IPS-NIHi7 (cell line): ENCODE measurements at regions not wholly inside any gene's neighbourhood (a gene's known extent, or its start where the extent isn't known, plus 50 kb on each side); places are given as distances from the start of the nearest gene placed in this dataset.

Experiments
- DNase-seq: peaks from one replicate; pipeline ENCODE4 v3.0.0; 2012; ENCODE audit warnings: mixed read lengths; ENCODE audit errors: extremely low spot score

DNA sequence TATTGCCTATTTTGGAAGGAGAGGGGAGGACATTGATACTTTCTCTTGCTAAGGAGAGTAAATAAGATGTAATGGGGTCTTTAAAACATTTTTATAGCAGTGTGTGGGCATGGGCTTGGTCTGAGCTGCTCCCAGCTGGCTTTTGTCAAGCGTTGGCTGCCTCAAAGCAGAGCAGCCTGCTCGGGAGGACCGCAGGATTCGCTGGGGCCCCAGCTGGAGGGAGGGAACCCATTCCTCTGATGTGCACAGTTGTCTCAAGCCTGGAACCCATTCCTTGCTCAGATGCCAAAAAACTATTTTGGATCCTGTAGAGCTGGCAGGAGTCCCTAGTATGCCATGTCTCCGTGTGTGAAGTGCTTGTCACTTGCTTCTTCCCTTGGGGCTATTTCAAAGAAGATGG, 59.4 kb upstream of the RMDN2 start:
- no peak for DNase-seq

DNA sequence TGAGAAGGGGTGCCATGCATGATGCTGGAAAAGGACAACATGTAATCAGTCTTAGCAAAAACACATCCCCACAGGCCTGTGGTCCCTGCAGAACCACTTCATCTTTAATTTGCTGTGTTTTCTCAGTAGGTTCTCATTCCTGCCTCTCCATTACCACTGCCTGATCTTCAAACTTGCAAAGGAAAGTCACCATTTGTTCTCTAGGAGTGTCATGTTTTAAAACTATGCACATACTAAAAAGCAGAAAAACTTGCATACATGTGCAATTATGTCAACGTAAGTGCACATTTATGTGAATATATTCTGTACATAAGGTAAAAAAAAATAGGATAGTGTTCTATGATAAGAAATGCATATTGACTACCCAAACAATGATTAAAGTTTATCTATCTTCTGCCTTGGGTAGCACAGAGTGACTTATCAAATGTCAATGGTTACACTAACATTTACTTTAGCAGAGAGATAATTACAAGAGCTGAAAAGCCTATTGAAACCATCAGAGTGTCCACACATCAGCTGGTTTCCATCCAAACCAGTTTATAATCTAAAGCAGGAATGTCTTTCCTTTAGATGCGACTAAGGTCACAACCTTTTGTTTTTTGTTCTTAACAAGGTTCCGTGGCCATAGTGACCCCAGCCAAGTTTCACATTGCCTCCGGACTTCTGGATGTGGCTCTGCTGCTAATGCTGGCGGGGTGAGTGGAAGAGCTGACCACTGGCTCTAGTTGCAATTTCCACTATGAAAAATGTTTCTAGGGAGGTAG, 58.7 kb upstream of the RMDN2 start:
- no peak for DNase-seq

DNA sequence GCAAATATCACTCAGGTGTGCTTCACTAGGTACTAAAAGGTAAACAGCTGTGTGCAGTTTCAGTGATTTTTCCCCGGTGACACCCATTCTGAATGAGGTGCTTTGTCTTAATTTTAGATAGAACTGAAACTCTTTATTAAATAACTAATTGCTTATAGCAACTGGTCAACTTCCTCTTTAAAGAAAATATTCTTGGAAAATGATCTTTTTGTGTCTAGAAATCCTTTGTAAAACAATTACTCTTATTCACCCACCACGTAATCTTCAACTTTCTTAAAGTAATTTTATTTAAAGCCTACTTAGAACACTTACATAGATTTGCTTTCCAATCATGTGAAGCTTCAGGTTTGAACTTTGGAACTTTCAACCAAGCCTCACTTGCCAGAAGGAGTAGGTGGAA, 57.9 kb upstream of the RMDN2 start:
- no peak for DNase-seq

DNA sequence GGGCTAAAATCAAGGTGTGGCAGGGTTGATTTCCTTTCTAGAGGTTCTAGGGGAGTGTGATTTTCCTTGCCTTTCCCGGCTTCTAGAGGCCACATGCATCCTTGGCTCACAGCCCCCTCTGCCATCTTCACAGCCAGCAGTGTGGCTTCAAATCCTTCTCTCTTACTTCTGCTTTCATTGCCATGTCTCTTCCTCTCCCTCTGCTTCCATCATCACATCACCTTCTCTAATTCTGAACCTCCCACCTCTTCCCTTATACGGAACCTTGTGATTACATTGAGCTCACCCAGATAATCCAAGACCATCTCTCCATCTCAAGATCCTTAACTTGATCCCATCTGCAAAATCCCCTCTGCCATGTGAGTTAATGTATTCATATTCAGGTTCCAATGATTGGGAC, 56.2 kb upstream of the RMDN2 start:
- DNase-seq: no peak

DNA sequence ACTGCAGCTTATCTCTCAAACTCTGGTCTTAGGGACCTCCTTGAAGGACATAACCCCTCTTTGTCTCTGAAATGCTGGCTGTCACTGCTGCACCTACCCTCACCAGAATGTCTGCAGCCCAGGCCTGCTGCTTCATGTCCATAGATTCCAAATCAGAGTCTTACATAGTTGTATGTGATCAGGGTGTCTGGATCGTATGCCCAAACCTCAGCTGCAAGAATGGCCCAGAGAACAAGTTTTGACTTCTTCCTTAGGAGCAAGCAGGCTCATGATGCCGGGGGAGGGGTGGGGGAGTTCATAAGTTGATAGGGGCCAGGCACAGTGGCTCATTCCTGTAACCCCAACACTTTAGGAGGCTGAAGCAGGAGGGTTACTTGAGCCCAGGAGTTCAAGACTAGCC, 55.8 kb upstream of the RMDN2 start:
- DNase-seq: no peak

DNA sequence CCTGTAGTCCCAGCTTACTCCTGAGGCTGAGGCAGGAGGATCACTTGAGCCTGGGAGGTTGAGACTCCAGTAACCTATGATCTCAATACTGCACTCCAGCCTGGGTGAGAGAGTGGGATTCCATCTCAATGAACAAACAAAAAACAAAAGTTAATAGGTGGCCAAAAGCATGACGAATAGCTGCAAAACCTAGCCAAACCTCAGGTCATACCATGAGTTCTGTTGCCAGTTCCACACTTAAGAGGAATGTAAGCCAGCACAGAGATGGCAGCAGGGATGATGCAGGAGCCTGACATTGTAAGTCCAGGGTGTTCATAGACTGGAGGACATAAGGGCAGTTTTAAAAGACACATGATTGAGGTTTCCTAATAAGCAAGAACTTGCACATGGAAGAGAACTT, 55.3 kb upstream of the RMDN2 start:
- no peak for DNase-seq

DNA sequence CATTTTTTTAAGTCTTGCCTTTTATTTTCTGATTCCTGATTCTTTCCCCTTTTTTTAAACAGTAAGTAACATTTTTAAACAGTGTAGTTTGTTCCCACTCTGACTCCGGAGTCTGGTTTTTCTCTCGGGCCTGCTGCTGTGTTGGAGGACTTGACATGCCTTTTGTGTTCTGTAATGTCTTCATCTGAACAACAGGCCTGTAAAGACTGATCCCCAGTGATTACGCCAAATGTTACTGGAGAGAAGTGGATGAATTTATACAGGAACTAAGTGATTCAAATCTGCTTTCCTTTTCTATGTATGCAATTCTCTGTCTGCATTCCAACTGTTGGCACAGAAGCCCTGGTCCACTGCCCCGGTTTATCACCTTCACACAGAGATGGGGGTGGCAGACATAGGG, 54.3 kb upstream of the RMDN2 start:
- no peak for DNase-seq

DNA sequence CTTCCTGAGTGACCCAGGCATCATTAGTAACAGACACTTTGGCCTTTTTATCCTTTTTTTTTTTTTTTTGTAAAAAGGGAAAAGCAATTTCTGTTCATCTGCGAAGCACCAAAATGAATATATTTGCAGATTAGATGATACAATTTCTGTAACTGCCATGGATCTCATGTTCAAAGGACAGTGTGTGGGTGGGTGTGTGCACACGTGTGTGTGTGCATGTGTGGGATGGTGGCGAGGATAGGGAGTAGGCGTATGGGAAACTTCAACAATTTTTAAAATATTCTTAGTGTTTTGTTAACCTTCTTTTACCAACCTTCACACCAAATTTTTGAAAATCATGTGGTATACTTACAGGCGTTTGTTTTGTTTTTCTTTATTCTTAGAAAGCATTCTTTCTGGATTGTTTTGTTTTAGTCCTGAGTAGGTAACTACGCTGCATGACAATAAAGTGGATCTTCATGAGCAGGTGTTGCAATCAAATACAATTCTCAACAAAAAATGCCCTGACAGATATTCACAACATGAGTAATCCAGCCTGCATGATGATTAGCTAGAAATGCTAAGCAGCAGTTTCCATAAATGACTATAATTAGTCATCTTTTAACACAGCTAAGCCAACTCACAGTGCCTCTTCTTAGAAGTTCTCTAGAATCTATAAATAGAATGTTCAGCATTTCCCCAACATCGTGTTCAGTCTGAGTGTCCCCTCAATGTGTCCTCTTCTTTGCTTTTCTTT, 53.5 kb upstream of the RMDN2 start:
- no peak for DNase-seq

DNA sequence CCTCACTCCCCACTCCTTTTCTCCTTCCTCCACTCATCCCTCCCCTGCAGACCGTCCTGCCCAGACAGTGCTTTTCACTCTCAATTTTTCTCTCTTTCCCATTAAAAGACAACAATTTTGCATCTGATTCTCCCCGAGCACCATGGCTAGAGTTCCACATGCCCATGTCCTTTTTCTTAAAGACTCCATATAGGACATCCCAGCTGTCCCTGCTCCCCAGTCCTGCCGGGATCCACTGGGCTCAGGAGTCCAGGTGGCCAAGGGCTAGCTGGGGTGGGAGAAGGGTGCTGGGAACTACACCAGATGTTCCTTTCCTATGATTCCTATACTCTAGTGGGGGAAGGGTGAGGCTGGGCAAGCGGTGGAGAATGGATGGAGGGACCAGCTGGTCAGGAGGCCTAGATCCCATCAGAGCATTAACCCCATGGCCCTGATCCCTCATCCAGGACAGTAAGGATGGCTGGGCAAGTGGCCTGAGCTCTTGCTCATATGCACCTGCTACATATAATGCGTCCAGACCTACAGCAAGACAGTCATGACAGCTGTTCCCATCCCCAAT, 52.8 kb upstream of the RMDN2 start:
- DNase-seq: no peak

DNA sequence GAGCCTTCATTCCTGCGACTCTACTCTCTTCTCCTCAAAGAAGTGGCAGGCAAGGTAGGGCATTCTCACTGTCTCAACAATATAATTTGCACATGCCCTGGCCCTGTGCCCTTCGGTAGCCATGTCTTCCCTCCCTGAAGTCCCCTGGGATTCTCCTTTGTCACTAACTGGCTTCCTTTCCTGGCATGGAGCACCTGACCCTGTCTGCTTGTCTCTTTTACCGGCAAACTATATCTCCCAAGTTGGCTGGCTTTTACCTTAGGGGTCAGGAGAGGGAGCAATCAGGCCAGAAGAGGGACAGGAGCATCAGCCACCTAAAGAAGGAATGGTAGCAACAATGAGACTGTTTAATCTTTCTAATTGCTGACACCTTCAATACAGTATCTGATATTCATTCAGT, 51.9 kb upstream of the RMDN2 start:
- no peak for DNase-seq

DNA sequence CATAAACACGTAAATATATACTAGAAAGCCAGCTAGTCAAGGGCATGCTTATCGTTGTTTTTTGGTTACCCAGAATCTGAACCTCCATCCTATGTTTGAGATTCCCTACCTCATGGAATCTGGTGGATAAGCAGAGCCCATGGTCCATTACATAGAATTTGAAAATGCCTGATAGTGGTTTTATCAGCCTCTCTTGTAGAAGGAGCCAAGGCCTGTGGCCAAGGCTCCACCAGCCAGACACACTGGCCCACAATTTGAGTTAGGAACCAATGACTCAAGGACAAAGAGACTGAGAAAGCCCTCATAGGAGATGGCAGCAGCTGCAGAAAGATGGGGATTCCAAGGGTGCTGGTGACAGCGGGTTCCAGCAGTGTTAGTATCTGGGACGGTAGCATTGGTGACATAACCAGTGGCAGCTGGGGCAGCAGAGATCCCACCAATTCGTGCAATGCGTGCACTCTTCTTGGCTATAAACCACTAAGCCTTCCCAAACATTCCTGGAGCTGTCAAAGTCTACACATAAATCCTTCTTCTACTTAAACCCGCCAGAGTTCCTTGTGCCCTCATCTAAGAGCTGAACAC, 51.2 kb upstream of the RMDN2 start:
- no peak for DNase-seq

DNA sequence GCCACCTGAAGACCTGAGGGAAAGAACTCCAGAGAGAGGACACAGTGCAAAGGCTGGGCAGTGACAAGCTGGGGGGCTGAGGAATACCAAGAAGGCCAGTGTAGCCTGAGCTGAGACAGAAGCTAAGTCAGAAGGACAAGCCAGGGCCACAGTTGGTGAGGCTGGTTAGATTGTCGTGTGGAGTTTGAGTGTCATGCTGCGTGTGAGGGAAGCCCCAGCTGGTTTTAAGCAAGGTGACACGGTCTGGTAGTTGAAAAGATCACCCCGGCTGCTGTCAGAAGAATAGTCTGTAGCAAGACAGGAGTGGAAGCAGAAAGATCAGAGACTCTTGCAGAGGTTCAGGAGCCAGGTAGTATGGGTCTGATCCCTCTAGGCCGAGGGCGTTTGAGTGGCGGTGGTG, 50.6 kb upstream of the RMDN2 start:
- no peak for DNase-seq
